B cell (primary cell): ENCODE measurements at regions not wholly inside any gene's neighbourhood (a gene's known extent, or its start where the extent isn't known, plus 50 kb on each side); places are given as distances from the start of the nearest gene placed in this dataset.

Experiments
- CTCF ChIP-seq: fragments of 200-600 bp; IDR thresholded peaks from one replicate; pipeline ENCODE4 v1.8.0; 2022; ENCODE audit warnings: antibody characterized with exemption, mild to moderate bottlenecking
- EZH2 ChIP-seq: IDR thresholded peaks from 2 replicates; pipeline ENCODE4 v1.6.1; 2012; ENCODE audit warnings: borderline replicate concordance, low read depth, mild to moderate bottlenecking, moderate library complexity, low read length; ENCODE audit not compliant: insufficient read depth, poor library complexity, severe bottlenecking

- TF ChIP-seq EZH2 (no peak), CTCF (no peak)
Observed at GRCh38 chr4:16989371-16989770, 90.9 kb upstream of the LDB2 start.
